ENCODE measurements at regions not wholly inside any gene's neighbourhood (a gene's known extent, or its start where the extent isn't known, plus 50 kb on each side); places are given as distances from the start of the nearest gene placed in this dataset.
"Not testable (repeated sequence)": the region's sequence is repeated elsewhere in the genome, so short reads cannot be mapped to it uniquely, and the experiment has no call there.

DNA sequence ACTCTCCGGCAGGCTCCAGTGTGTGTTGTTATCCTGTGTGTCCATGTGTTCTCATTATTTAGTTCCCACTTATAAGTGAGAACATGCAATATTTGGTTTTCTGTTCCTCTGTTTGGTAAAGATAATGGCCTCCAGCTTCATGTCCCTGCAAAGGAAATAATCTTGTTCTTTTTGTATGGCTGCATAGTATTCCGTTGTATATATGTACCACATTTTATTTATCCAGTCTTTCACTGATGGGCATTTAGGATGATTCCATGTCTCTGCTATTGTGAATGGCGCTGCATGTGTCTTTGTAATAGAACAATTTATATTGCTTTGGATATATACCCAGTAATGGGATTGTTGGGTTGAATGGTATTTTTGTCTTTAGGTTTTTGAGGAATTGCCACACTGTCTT lies 807.3 kb upstream of the CA10 start:
- BruUV-seq (replicated peaks), result no TSS peak
- intact Hi-C loops (cut with micrococcal nuclease), result no loop called here
- no peak overlapping the region for H3K9ac ChIP-seq (replicated peaks; ENCODE audit: extremely low read depth, insufficient read depth, low read length)
- H3K79me2 ChIP-seq (ENCODE audit: control insufficient read depth, insufficient read depth, low read length), result no peaks in the 10 kb centered on the region
- H3K9me3 ChIP-seq (replicated peaks; ENCODE audit: control insufficient read depth, insufficient read depth, low read length), result no peaks in the 10 kb centered on the region
- H3K36me3 ChIP-seq (ENCODE audit: control insufficient read depth in 2 of 2, extremely low read depth in 1 of 2, insufficient read depth in 2 of 2, low read length in 2 of 2), result no peaks in the 10 kb centered on the region
- ChIA-PET CTCF (no interaction called here), POLR2A (no interaction called here)
- no peaks in the 10 kb centered on the region for H4K20me1 ChIP-seq (replicated peaks; ENCODE audit: control insufficient read depth, extremely low read depth, insufficient read depth, low read length)
- no peaks in the 10 kb centered on the region for H3K4me1 ChIP-seq (ENCODE audit: control insufficient read depth, extremely low read depth, insufficient read depth, low read length)
- no peak for TF ChIP-seq MYC (IDR thresholded peaks at IDR 0.05; ENCODE audit: low read depth, low read length)
- no peak for TF ChIP-seq GATA2 (IDR thresholded peaks at IDR 0.05; ENCODE audit: insufficient read depth, insufficient read length, low read depth, low read length)
- TF ChIP-seq, protein P1, sequence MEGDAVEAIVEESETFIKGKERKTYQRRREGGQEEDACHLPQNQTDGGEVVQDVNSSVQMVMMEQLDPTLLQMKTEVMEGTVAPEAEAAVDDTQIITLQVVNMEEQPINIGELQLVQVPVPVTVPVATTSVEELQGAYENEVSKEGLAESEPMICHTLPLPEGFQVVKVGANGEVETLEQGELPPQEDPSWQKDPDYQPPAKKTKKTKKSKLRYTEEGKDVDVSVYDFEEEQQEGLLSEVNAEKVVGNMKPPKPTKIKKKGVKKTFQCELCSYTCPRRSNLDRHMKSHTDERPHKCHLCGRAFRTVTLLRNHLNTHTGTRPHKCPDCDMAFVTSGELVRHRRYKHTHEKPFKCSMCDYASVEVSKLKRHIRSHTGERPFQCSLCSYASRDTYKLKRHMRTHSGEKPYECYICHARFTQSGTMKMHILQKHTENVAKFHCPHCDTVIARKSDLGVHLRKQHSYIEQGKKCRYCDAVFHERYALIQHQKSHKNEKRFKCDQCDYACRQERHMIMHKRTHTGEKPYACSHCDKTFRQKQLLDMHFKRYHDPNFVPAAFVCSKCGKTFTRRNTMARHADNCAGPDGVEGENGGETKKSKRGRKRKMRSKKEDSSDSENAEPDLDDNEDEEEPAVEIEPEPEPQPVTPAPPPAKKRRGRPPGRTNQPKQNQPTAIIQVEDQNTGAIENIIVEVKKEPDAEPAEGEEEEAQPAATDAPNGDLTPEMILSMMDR (IDR thresholded peaks at IDR 0.05; ENCODE audit: extremely low read depth in 1 of 2, insufficient read depth in 1 of 2, low read depth in 1 of 2, low read length in 2 of 2), result no peak
- no peak for TF ChIP-seq POLR2A (IDR thresholded peaks at IDR 0.05; ENCODE audit: low read depth, low read length)
- no peak for TF ChIP-seq FOS (IDR thresholded peaks at IDR 0.05; ENCODE audit: borderline replicate concordance, insufficient read depth, low read length)
- H3K27ac ChIP-seq (ENCODE audit: insufficient read depth, low read depth, low read length), result no peak overlapping the region
- FAIRE-seq, result no peak
- no peak overlapping the region for H2AFZ ChIP-seq (ENCODE audit: low read depth, low read length)
- no peaks in the 10 kb centered on the region for H3K9me1 ChIP-seq (replicated peaks; ENCODE audit: control insufficient read depth, extremely low read depth, insufficient read depth, low read length)
- no peaks in the 10 kb centered on the region for H3K27me3 ChIP-seq (ENCODE audit: control insufficient read depth in 2 of 2, insufficient read depth in 2 of 2, low read length in 2 of 2)
- H3K4me2 ChIP-seq (ENCODE audit: insufficient read depth, low read length), result no peak overlapping the region
- no peak overlapping the region for H3K4me3 ChIP-seq (replicated peaks in 1 of 3; ENCODE audit: insufficient read depth in 1 of 3, low read depth in 1 of 3, low read length in 3 of 3)
- dilution Hi-C loops (cut with MboI; ENCODE audit: extremely low pct_ligation_motif_present, low sequenced_read_pairs), result no loop called here
- DNase-seq (ENCODE audit: low read depth, low spot score), result no peak

DNA sequence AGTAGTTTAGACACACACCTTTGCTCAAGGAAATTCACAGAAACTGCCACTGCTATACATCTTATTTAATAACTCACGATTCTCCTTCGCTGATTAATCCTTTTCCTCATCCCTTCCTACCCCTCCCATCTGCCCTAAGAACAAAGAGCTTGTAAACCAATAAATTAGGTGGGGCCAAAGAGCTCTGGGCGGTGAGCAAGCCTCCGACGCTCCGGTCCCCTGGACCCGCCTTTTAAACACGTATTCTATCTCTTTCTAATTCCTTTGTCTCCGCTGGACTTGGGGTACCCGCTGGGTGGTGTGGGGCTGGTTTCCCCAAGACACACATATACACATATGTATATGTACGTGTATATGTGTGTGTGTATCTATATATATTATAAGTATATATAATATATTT lies 803.2 kb upstream of the CA10 start:
- H4K20me1 ChIP-seq (replicated peaks; ENCODE audit: control insufficient read depth, extremely low read depth, insufficient read depth, low read length); DNase-seq (ENCODE audit: low read depth, low spot score); H3K4me1 ChIP-seq (ENCODE audit: control insufficient read depth, extremely low read depth, insufficient read depth, low read length); FAIRE-seq; H3K9me1 ChIP-seq (replicated peaks; ENCODE audit: control insufficient read depth, extremely low read depth, insufficient read depth, low read length); H3K9me3 ChIP-seq (replicated peaks; ENCODE audit: control insufficient read depth, insufficient read depth, low read length); intact Hi-C loops (cut with micrococcal nuclease); H3K4me2 ChIP-seq (ENCODE audit: insufficient read depth, low read length); H3K4me3 ChIP-seq (replicated peaks in 1 of 3; ENCODE audit: insufficient read depth in 1 of 3, low read depth in 1 of 3, low read length in 3 of 3); CTCF ChIA-PET; H3K9ac ChIP-seq (replicated peaks; ENCODE audit: extremely low read depth, insufficient read depth, low read length); POLR2A ChIA-PET; BruUV-seq (replicated peaks); H3K36me3 ChIP-seq (ENCODE audit: control insufficient read depth in 2 of 2, extremely low read depth in 1 of 2, insufficient read depth in 2 of 2, low read length in 2 of 2); H3K79me2 ChIP-seq (ENCODE audit: control insufficient read depth, insufficient read depth, low read length); H3K27me3 ChIP-seq (ENCODE audit: control insufficient read depth in 2 of 2, insufficient read depth in 2 of 2, low read length in 2 of 2); dilution Hi-C loops (cut with MboI; ENCODE audit: extremely low pct_ligation_motif_present, low sequenced_read_pairs); H3K27ac ChIP-seq (ENCODE audit: insufficient read depth, low read depth, low read length); H2AFZ ChIP-seq (ENCODE audit: low read depth, low read length): not testable (repeated sequence)
